ENCODE measurements at regions not wholly inside any gene's neighbourhood (a gene's known extent, or its start where the extent isn't known, plus 50 kb on each side); places are given as distances from the start of the nearest gene placed in this dataset.

GRCh38 chr1:24983006-24983680 lies 53.1 kb upstream of the RUNX3 start:
- DNase-seq = no peak

DNA sequence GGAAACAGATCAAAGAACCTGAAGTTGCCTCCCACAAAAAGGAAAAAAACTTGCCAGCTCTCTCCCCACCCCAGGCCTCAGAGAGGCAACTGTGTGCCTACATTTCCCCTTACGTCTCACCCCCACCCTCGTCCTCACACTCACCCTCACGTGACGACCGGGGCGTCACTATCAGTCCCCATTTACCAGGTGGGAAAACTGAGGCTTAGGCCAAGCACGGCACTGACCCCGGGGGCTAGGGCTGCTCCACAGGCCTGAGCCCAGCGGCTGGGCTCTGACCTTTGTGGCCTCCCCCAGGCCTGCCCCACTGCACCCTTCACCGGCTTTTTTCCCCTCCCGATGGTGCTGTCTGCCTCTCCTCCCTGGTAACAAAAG lies 51.5 kb upstream of the RUNX3 start:
- DNase-seq = no peak

DNA sequence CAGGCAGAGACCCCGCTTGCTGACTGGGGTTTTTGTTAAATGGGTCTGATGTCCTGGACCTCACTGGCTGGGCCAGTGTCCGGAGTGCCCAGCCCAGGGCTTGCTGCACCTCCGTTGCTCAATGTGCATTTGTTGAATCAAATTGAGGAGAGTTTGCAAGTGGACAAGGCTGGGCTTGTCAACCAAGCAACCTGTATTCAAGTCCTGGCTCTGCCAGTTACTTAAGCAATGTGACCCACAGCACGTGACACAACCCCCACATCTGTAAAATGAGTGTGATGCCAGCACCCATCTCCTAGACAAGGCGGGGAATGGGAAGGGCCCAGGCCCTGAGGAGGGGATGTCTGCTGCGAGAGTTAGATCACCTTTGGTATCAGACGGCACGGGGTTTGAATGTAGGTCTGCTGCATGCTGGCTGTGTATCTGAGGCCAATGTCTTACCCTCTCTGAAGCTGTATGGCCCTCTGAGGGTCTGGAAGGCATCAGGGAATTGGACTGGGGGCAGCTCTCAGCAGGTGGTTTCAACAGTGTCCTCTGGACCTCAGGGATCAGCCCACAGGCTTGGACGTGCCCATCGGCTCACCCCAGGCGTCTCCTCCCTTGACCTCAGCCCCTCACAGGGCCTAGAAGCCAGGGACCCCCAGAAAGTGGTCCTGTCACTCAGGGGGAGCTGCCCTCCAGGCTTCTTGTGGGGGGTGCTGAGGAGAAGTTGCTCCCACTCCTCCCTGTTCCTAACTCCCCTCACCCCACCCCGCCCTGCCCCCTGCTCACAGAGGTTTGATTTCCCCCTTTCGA lies 51.0 kb upstream of the RUNX3 start:
- DNase-seq = no peak

All from right forelimb (tissue), 1 donor.